H1 (cell line): ENCODE measurements at regions not wholly inside any gene's neighbourhood (a gene's known extent, or its start where the extent isn't known, plus 50 kb on each side); places are given as distances from the start of the nearest gene placed in this dataset.

ENCODE experiments used
- BRCA1 ChIP-seq: IDR thresholded peaks from 2 replicates; pipeline ENCODE4 v1.6.1; 2012; ENCODE audit warnings: low read depth, low read length, improper control_type of control experiment
- CTCF ChIP-seq, 3 experiments: IDR thresholded peaks; 1 replicate in 2 of 3; 2 replicates in 1 of 3; pipeline versions ENCODE4 v1.5.1 to v1.6.1; 2011; ENCODE audit warnings: low read length in 3 of 3, mild to moderate bottlenecking in 3 of 3, inconsistent platforms in 2 of 3, low read depth in 1 of 3, moderate library complexity in 1 of 3; ENCODE audit not compliant: insufficient read depth in 1 of 3; ENCODE audit errors: control extremely low read depth in 1 of 3
- GABPA ChIP-seq: IDR thresholded peaks from 2 replicates; pipeline ENCODE4 v1.6.1; 2011; ENCODE audit warnings: mild to moderate bottlenecking, low read length, moderate library complexity, borderline replicate concordance; ENCODE audit not compliant: insufficient read depth
- POLR2A ChIP-seq, 2 experiments: IDR thresholded peaks; 1 replicate in 1 of 2; 2 replicates in 1 of 2; pipeline ENCODE4 v1.6.1; 2011; ENCODE audit warnings: low read depth in 2 of 2, low read length in 2 of 2, mild to moderate bottlenecking in 2 of 2; ENCODE audit errors: control extremely low read depth in 1 of 2
- POLR2AphosphoS5 ChIP-seq: IDR thresholded peaks from 2 replicates; pipeline ENCODE4 v1.6.1; 2011; ENCODE audit warnings: low read depth, low read length
- SRF ChIP-seq: IDR thresholded peaks from 2 replicates; pipeline ENCODE4 v1.6.1; 2011; ENCODE audit warnings: mild to moderate bottlenecking, low read depth, low read length, moderate library complexity
- ZNF274 ChIP-seq: IDR thresholded peaks from 2 replicates; pipeline ENCODE4 v1.7.0; 2012; ENCODE audit warnings: low read length, borderline replicate concordance; ENCODE audit errors: extremely low read depth

GRCh38 chr12:87085286-87085685 is 829.1 kb upstream of the MGAT4C start:
- TF ChIP-seq GABPA (no peak), POLR2A (IDR thresholded peaks at IDR 0.05; ENCODE audit: control extremely low read depth in 1 of 2, low read depth in 2 of 2, low read length in 2 of 2) (no peak), CTCF (IDR thresholded peaks at IDR 0.05; ENCODE audit: control extremely low read depth in 1 of 3, insufficient read depth in 1 of 3, low read depth in 1 of 3, low read length in 3 of 3) (no peak), BRCA1 (no peak), ZNF274 (no peak), POLR2AphosphoS5 (no peak), SRF (no peak)
